KMS-11 (cell line): ENCODE measurements at regions not wholly inside any gene's neighbourhood (a gene's known extent, or its start where the extent isn't known, plus 50 kb on each side); places are given as distances from the start of the nearest gene placed in this dataset.
A peak's percentile ranks its signal among the peaks of the same experiment; 100 is the strongest.
"Not testable (repeated sequence)": the region's sequence is repeated elsewhere in the genome, so short reads cannot be mapped to it uniquely, and the experiment has no call there.

Source experiments
- H2AFZ ChIP-seq: fragments of 200-600 bp; sonication (generic); 2 replicates; pipeline ENCODE4 v1.6.1; 2016; ENCODE audit warnings: antibody characterized with exemption, mixed run types, low read depth
- H3K27ac ChIP-seq: fragments of 200-600 bp; sonication (generic); 2 replicates; pipeline ENCODE4 v1.6.1; 2016; ENCODE audit warnings: mild to moderate bottlenecking, mixed run types
- H3K27me3 ChIP-seq: fragments of 200-600 bp; sonication (generic); 2 replicates; pipeline ENCODE4 v1.6.1; 2017; ENCODE audit warnings: mild to moderate bottlenecking, low read depth, mixed run types, moderate library complexity; ENCODE audit not compliant: insufficient read depth
- H3K36me3 ChIP-seq: fragments of 200-600 bp; sonication (generic); 2 replicates; pipeline ENCODE4 v1.6.1; 2017; ENCODE audit warnings: mild to moderate bottlenecking, mixed run types; ENCODE audit not compliant: insufficient read depth
- H3K4me1 ChIP-seq: fragments of 200-600 bp; sonication (generic); 2 replicates; pipeline ENCODE4 v1.6.1; 2016; ENCODE audit warnings: mild to moderate bottlenecking, low read depth, mixed run types; ENCODE audit not compliant: poor library complexity, severe bottlenecking
- H3K4me2 ChIP-seq: fragments of 200-600 bp; sonication (generic); 2 replicates; pipeline ENCODE4 v1.7.0; 2016; ENCODE audit warnings: mild to moderate bottlenecking, mixed run types
- H3K4me3 ChIP-seq: fragments of 200-600 bp; sonication (generic); IDR thresholded peaks from 2 replicates; pipeline ENCODE4 v1.6.1; 2017; ENCODE audit warnings: low read depth, low read length, mixed read lengths; ENCODE audit not compliant: insufficient read depth
- H3K79me2 ChIP-seq: fragments of 200-600 bp; sonication (generic); 2 replicates; pipeline ENCODE4 v1.6.1; 2016; ENCODE audit warnings: low read depth, mixed run types; ENCODE audit not compliant: insufficient read depth
- H3K9ac ChIP-seq: fragments of 200-600 bp; sonication (generic); 2 replicates; pipeline ENCODE4 v1.6.1; 2016; ENCODE audit warnings: mild to moderate bottlenecking, mixed run types
- H4K20me1 ChIP-seq: fragments of 200-600 bp; sonication (generic); 2 replicates; pipeline ENCODE4 v1.6.1; 2016; ENCODE audit warnings: mild to moderate bottlenecking, mixed run types; ENCODE audit not compliant: insufficient read depth
- TF ChIP-seq, protein P1 (sequence below): fragments of 200-600 bp; sonication (generic); conservative IDR thresholded peaks from 2 replicates; pipeline ENCODE4 v1.6.1; 2017; ENCODE audit warnings: low read depth, mild to moderate bottlenecking, antibody characterized with exemption, low read length, moderate library complexity, mixed read lengths

GRCh38 chr11:21753244-21753767, 439.6 kb upstream of the ANO5 start:
- peak overlapping the region; percentile 59 for H3K27ac ChIP-seq
- peaks cover 12% of the 10 kb centered on the region for H3K4me1 ChIP-seq
- H3K79me2 ChIP-seq, H4K20me1 ChIP-seq, H3K36me3 ChIP-seq, H3K4me3 ChIP-seq, H3K27me3 ChIP-seq: not testable (repeated sequence)
- peak overlapping the region; percentile 54 for H3K4me2 ChIP-seq
- H2AFZ ChIP-seq: peak overlapping the region; percentile 47; the same call in 1 of the 2 replicates
- H3K9ac ChIP-seq: peak overlapping the region; percentile 68

DNA sequence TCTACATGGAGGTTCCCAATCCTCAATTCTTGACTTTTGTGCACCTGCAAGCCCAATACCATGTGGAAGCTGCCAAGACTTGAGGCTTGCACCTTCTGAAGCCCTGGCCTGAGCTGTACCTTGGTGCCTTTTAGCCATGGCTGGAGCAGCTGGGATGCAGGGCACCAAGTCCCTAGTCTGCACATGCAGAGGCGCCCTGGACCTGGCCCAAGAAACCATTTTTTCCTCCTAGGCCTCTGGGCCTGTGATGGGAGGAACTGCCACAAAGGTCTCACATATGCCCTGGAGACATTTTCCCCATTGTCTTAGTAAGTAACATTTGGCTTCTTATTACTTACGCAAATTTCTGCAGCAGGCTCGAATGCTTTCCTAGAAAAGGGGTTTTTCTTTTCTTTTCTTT, 431.9 kb upstream of the ANO5 start:
- H3K4me3 ChIP-seq: no peak overlapping the region
- no peaks in the 10 kb centered on the region for H3K36me3 ChIP-seq
- no peaks in the 10 kb centered on the region for H3K4me1 ChIP-seq
- H3K4me2 ChIP-seq: no peak overlapping the region
- H3K27me3 ChIP-seq: no peaks in the 10 kb centered on the region
- H4K20me1 ChIP-seq: no peaks in the 10 kb centered on the region
- H2AFZ ChIP-seq: no peak overlapping the region
- TF ChIP-seq, protein P1, sequence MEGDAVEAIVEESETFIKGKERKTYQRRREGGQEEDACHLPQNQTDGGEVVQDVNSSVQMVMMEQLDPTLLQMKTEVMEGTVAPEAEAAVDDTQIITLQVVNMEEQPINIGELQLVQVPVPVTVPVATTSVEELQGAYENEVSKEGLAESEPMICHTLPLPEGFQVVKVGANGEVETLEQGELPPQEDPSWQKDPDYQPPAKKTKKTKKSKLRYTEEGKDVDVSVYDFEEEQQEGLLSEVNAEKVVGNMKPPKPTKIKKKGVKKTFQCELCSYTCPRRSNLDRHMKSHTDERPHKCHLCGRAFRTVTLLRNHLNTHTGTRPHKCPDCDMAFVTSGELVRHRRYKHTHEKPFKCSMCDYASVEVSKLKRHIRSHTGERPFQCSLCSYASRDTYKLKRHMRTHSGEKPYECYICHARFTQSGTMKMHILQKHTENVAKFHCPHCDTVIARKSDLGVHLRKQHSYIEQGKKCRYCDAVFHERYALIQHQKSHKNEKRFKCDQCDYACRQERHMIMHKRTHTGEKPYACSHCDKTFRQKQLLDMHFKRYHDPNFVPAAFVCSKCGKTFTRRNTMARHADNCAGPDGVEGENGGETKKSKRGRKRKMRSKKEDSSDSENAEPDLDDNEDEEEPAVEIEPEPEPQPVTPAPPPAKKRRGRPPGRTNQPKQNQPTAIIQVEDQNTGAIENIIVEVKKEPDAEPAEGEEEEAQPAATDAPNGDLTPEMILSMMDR: no peak
- H3K79me2 ChIP-seq: no peaks in the 10 kb centered on the region
- no peak overlapping the region for H3K9ac ChIP-seq
- no peak overlapping the region for H3K27ac ChIP-seq

DNA sequence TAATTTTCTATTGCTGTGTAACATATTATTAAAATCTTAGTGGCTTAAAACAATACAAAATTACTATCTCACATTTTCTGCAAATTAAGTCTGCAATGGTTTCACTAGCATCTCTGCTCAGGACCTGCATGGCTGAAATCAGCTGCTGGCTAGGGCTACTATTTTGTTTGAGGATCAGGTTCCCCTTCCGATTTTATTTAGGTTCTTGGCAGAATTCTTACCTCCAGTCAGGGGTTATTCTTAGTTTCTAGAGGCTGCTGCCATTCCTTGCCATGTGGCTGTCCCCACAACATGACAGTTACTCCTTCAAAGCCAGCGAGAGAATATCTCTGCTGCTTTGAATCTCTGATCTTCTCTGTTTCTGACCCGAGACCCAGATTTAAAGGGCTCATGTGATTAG, 424.5 kb upstream of the ANO5 start:
- Histone ChIP-seq H3K4me2 (no peak overlapping the region), H3K36me3 (no peaks in the 10 kb centered on the region), H3K4me1 (peaks cover 6% of the 10 kb centered on the region), H3K9ac (no peak overlapping the region), H3K4me3 (no peak overlapping the region), H2AFZ (no peak overlapping the region), H3K79me2 (no peaks in the 10 kb centered on the region), H4K20me1 (no peaks in the 10 kb centered on the region), H3K27ac (no peak overlapping the region), H3K27me3 (no peaks in the 10 kb centered on the region)
- TF ChIP-seq, protein P1: no peak

DNA sequence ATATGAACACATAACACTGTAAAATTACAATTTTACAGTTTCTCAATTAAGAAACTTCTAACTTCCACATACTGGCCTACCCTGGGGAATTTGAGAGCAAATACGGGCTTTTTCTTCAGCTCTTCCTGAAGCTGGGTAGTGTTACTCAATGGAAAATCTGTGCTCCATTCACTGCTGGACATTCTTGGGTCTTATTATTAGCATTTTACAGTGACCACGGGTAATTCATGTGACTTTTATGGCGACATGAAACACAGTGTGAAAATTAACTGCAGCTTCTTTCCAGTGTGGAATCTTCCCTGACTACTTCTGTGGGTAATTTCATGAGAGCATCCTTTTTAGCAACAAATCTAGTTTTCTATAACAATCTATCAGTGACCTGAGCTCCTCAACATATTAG, 423.7 kb upstream of the ANO5 start:
- H3K36me3 ChIP-seq: no peaks in the 10 kb centered on the region
- H3K27me3 ChIP-seq: no peaks in the 10 kb centered on the region
- no peak overlapping the region for H2AFZ ChIP-seq
- no peak overlapping the region for H3K27ac ChIP-seq
- TF ChIP-seq, protein P1: no peak
- no peak overlapping the region for H3K4me2 ChIP-seq
- H3K4me1 ChIP-seq: peaks cover 6% of the 10 kb centered on the region
- no peak overlapping the region for H3K9ac ChIP-seq
- no peaks in the 10 kb centered on the region for H4K20me1 ChIP-seq
- no peak overlapping the region for H3K4me3 ChIP-seq
- no peaks in the 10 kb centered on the region for H3K79me2 ChIP-seq

DNA sequence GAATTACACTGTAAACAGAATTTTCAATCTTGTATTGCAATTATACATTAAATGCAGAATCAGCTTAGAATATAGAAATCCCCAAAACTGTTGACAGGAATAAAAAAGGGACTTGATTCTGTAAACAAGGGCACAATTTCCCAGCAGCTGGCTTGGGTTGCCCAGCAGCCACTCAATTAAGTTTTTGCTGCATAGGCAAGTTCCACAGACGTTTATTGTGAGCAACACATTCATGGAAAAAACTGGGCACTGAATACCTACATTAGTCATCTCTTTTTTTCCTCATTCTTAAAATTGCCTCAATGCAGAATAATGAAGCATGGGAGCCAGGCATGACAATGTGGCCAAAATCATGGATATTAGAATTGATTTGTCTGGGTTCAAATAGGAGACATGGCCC, 421.8 kb upstream of the ANO5 start:
- H3K4me1 ChIP-seq: peaks cover 6% of the 10 kb centered on the region
- TF ChIP-seq, protein P1: no peak
- no peak overlapping the region for H3K27ac ChIP-seq
- no peak overlapping the region for H3K9ac ChIP-seq
- no peaks in the 10 kb centered on the region for H3K79me2 ChIP-seq
- no peak overlapping the region for H3K4me2 ChIP-seq
- no peaks in the 10 kb centered on the region for H3K36me3 ChIP-seq
- no peak overlapping the region for H3K4me3 ChIP-seq
- no peak overlapping the region for H2AFZ ChIP-seq
- H3K27me3 ChIP-seq: no peaks in the 10 kb centered on the region
- H4K20me1 ChIP-seq: no peaks in the 10 kb centered on the region
